Spleen (tissue), 7 donors: ENCODE measurements at regions not wholly inside any gene's neighbourhood (a gene's known extent, or its start where the extent isn't known, plus 50 kb on each side); places are given as distances from the start of the nearest gene placed in this dataset.

Source experiments
- POLR2A ChIP-seq, 3 donors: fragments of 450-650 bp; IDR thresholded peaks; one replicate each; pipeline ENCODE4 v1.5.1; 2017; ENCODE audit warnings: antibody characterized with exemption in 3 of 3, mild to moderate bottlenecking in 1 of 3
- POLR2AphosphoS5 ChIP-seq, 3 donors: sonication (generic); formaldehyde crosslinking; IDR thresholded peaks; one replicate each; pipeline ENCODE4 v1.5.1; 2017; ENCODE audit warnings: antibody characterized with exemption in 3 of 3
- TF ChIP-seq, protein P1 (sequence below), 11 experiments: fragments of 200-600 bp in 7 of 11; fragments of 450-650 bp in 4 of 11; sonication (generic) in 4 of 11; IDR thresholded peaks in 8 of 11; conservative IDR thresholded peaks in 3 of 11; 1 replicate in 7 of 11; 2 replicates in 4 of 11; pipeline versions ENCODE4 v1.4.0 to v1.8.0; 2016 to 2021; ENCODE audit warnings: antibody characterized with exemption in 11 of 11, inconsistent platforms in 4 of 11, mild to moderate bottlenecking in 1 of 11
- donor health status: DM: no; HTN: no; CAD: no; lungs with moderate emphysema.
- donor health status: DM: no; HTN: no; CAD: no.
- donor health status: DM: no; HTN: no; CAD: no.

DNA sequence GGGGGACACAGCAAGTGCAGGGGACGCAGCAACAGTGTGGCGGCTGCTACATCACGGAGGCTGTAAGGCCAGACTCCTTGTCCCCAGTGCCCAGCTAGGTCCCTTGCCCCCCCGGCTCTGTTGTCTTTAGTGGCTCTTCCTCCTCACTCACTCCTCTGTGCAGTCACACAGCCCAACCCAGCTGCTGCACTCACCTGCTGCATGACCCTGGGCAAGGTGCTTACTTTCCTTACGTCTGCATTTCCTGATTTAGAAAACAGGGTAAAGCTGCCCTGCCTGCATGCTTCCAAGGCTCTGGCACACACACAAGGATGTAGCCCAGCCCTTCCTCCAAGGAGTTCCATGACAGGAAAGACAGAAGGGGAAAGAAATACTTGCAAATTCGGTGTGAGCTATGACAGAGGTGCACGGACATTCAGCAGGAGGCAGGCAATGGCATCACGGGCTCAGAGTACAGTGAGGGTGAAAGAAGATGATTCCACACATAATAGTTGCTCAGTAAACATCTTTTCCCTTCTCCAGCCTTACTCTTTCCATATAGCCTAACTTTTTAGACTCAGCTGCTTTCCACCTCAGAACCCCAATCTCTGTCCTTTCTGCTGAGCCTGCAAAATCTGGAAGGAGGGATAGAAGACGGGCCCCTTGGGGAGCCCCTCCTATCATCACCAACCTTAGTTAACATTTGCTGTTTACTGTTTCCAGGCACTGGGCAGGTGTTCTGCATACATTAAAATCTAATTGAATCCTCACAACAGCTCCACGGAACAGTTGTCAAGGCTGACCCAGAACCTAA, 150.9 kb downstream of the MRM1 start:
- TF ChIP-seq, protein P1, sequence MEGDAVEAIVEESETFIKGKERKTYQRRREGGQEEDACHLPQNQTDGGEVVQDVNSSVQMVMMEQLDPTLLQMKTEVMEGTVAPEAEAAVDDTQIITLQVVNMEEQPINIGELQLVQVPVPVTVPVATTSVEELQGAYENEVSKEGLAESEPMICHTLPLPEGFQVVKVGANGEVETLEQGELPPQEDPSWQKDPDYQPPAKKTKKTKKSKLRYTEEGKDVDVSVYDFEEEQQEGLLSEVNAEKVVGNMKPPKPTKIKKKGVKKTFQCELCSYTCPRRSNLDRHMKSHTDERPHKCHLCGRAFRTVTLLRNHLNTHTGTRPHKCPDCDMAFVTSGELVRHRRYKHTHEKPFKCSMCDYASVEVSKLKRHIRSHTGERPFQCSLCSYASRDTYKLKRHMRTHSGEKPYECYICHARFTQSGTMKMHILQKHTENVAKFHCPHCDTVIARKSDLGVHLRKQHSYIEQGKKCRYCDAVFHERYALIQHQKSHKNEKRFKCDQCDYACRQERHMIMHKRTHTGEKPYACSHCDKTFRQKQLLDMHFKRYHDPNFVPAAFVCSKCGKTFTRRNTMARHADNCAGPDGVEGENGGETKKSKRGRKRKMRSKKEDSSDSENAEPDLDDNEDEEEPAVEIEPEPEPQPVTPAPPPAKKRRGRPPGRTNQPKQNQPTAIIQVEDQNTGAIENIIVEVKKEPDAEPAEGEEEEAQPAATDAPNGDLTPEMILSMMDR (IDR thresholded peaks at IDR 0.05 in 8 of 11, conservative IDR thresholded peaks at IDR 0.05 in 3 of 11): no peak
- TF ChIP-seq POLR2AphosphoS5 (IDR thresholded peaks at IDR 0.05): no peak
- TF ChIP-seq POLR2A (IDR thresholded peaks at IDR 0.05): no peak
